HFFc6 (cell line): ENCODE measurements at regions not wholly inside any gene's neighbourhood (a gene's known extent, or its start where the extent isn't known, plus 50 kb on each side); places are given as distances from the start of the nearest gene placed in this dataset.

ENCODE experiments used
- DNase-seq: peaks from one replicate; pipeline ENCODE4 v3.0.0-alpha.2; 2018
- H3K27ac Mint-ChIP-seq: 2 replicates; pipeline ENCODE4 v1.8.0; 2020; ENCODE audit warnings: mild to moderate bottlenecking, mixed read lengths
- H3K27me3 Mint-ChIP-seq: 2 replicates; pipeline ENCODE4 v1.8.0; 2021; ENCODE audit warnings: mild to moderate bottlenecking, moderate library complexity, mixed read lengths; ENCODE audit not compliant: insufficient read depth
- H3K36me3 Mint-ChIP-seq: 2 replicates; pipeline ENCODE4 v1.8.0; 2021; ENCODE audit warnings: low read depth, mixed read lengths
- H3K4me1 Mint-ChIP-seq: 2 replicates; pipeline ENCODE4 v1.8.0; 2020; ENCODE audit warnings: low read depth, mixed read lengths
- H3K4me3 Mint-ChIP-seq: 2 replicates; pipeline ENCODE4 v1.8.0; 2020; ENCODE audit warnings: mild to moderate bottlenecking, moderate library complexity, mixed read lengths
- H3K9me3 Mint-ChIP-seq: 2 replicates; pipeline ENCODE4 v1.8.0; 2020; ENCODE audit warnings: mild to moderate bottlenecking, mixed read lengths
- CTCF ChIP-seq: fragments of 200-600 bp; sonication (generic); IDR thresholded peaks from 2 replicates; pipeline ENCODE4 v1.5.0; 2021; ENCODE audit warnings: antibody characterized with exemption, mild to moderate bottlenecking

- Mint-ChIP-seq H3K9me3 (no peaks in the 10 kb centered on the region), H3K27ac (no peak overlapping the region), H3K4me3 (no peak overlapping the region), H3K27me3 (peaks cover 2% of the 10 kb centered on the region), H3K36me3 (no peaks in the 10 kb centered on the region), H3K4me1 (no peaks in the 10 kb centered on the region)
- DNase-seq: no peak
- no peak for TF ChIP-seq CTCF
Observed at GRCh38 chr7:91796122-91796521, 84.4 kb downstream of the MTERF1 start.

DNA sequence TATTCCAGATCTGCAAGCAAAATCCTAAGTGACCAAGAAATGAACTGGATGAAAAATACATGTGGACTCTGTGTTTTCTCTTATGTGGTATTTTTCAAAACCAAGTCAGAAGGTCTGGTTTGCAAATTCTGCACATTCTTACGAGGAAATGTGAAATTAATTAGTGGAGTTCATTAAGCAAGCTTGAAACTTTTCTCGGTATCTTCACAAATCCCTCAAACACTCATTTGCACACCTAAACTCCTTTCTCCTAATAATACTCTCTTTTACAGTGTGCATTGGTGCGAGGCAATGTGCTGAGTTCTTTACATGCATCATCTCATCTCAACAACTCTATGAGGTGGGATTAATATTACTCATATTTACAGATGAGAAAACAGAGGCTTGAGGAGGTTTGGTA is 82.1 kb downstream of the MTERF1 start:
- no peak for DNase-seq
- TF ChIP-seq CTCF: no peak
- Mint-ChIP-seq H3K27ac (no peak overlapping the region), H3K27me3 (peaks cover 2% of the 10 kb centered on the region), H3K4me1 (no peaks in the 10 kb centered on the region), H3K9me3 (no peaks in the 10 kb centered on the region), H3K36me3 (no peaks in the 10 kb centered on the region), H3K4me3 (no peak overlapping the region)

- no peaks in the 10 kb centered on the region for H3K4me1 Mint-ChIP-seq
- DNase-seq: no peak
Observed at GRCh38 chr7:91800389-91800788, 80.1 kb downstream of the MTERF1 start.

GRCh38 chr7:91801331-91801983 is 79.0 kb downstream of the MTERF1 start:
- Mint-ChIP-seq H3K9me3 (no peaks in the 10 kb centered on the region), H3K27me3 (peaks cover 2% of the 10 kb centered on the region; the same call in 1 of the 2 replicates), H3K4me1 (no peaks in the 10 kb centered on the region), H3K4me3 (no peak overlapping the region), H3K36me3 (no peaks in the 10 kb centered on the region), H3K27ac (no peak overlapping the region)
- no peak for DNase-seq
- TF ChIP-seq CTCF: no peak

More at GRCh38 chr7:91800389-91800788, 80.1 kb downstream of the MTERF1 start:
- Mint-ChIP-seq H3K27ac (no peak overlapping the region), H3K4me3 (no peak overlapping the region), H3K9me3 (no peaks in the 10 kb centered on the region), H3K27me3 (peaks cover 2% of the 10 kb centered on the region; the same call in 1 of the 2 replicates), H3K36me3 (no peaks in the 10 kb centered on the region)
- no peak for TF ChIP-seq CTCF

DNA sequence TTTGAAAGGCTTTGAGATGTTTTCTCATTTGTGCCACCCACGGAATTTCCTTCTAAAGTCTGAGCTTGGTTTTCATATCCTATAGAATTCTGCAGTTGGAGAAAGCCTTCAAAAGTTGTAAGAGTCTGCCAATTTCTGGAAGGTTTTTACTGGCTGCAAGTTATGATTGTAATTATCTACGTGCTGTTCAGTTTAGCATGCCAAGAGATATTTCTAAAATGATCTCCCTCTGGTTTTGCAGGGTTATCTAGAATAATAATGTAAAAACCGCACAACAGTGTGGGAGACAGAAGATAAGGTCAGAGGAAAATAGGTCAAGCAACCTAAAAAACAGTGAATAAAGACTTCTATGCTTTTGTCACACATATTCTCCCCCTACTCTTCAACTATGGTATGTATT is 69.3 kb downstream of the MTERF1 start:
- Mint-ChIP-seq H3K27me3 (peaks cover 3% of the 10 kb centered on the region; the same call in 1 of the 2 replicates), H3K4me3 (no peak overlapping the region), H3K4me1 (no peaks in the 10 kb centered on the region), H3K9me3 (no peaks in the 10 kb centered on the region), H3K36me3 (no peaks in the 10 kb centered on the region), H3K27ac (no peak overlapping the region)
- no peak for TF ChIP-seq CTCF
- DNase-seq: no peak
